Fibroblast of pulmonary artery (primary cell): ENCODE measurements at regions not wholly inside any gene's neighbourhood (a gene's known extent, or its start where the extent isn't known, plus 50 kb on each side); places are given as distances from the start of the nearest gene placed in this dataset.

Source experiments
- DNase-seq: peaks from one replicate; pipeline ENCODE4 v3.0.0-alpha.2; 2010; ENCODE audit warnings: low read depth
- H3K4me3 ChIP-seq: replicated peaks from 2 replicates; pipeline ENCODE4 v1.5.1; 2011; ENCODE audit warnings: low read depth, mild to moderate bottlenecking, control low read depth, low read length, moderate library complexity
- CTCF ChIP-seq: IDR thresholded peaks from 2 replicates; pipeline ENCODE4 v1.5.1; 2011; ENCODE audit warnings: mild to moderate bottlenecking, control low read depth, low read length, inconsistent platforms; ENCODE audit errors: missing control alignments

GRCh38 chr20:50321797-50322480 lies 131.3 kb downstream of the CEBPB start:
- DNase-seq = peak; percentile 75
- TF ChIP-seq CTCF = no peak
- H3K4me3 ChIP-seq = no peak overlapping the region

GRCh38 chr20:50322703-50323131 lies 132.1 kb downstream of the CEBPB start:
- no peak overlapping the region for H3K4me3 ChIP-seq
- no peak for TF ChIP-seq CTCF
- DNase-seq = no peak

- no peak for TF ChIP-seq CTCF
- H3K4me3 ChIP-seq = no peak overlapping the region
- DNase-seq = no peak
Measured at GRCh38 chr20:50323209-50323608, 132.6 kb downstream of the CEBPB start.

GRCh38 chr20:50323777-50324775 lies 133.4 kb downstream of the CEBPB start:
- DNase-seq = no peak
- TF ChIP-seq CTCF = no peak
- no peak overlapping the region for H3K4me3 ChIP-seq

- no peak overlapping the region for H3K4me3 ChIP-seq
- no peak for TF ChIP-seq CTCF
- DNase-seq = no peak
Measured at GRCh38 chr20:50325215-50325614, 134.6 kb downstream of the CEBPB start.

GRCh38 chr20:50325651-50326050 lies 135.0 kb downstream of the CEBPB start:
- DNase-seq = no peak
- no peak overlapping the region for H3K4me3 ChIP-seq
- no peak for TF ChIP-seq CTCF
